ENCODE measurements at regions not wholly inside any gene's neighbourhood (a gene's known extent, or its start where the extent isn't known, plus 50 kb on each side); places are given as distances from the start of the nearest gene placed in this dataset.

DNA sequence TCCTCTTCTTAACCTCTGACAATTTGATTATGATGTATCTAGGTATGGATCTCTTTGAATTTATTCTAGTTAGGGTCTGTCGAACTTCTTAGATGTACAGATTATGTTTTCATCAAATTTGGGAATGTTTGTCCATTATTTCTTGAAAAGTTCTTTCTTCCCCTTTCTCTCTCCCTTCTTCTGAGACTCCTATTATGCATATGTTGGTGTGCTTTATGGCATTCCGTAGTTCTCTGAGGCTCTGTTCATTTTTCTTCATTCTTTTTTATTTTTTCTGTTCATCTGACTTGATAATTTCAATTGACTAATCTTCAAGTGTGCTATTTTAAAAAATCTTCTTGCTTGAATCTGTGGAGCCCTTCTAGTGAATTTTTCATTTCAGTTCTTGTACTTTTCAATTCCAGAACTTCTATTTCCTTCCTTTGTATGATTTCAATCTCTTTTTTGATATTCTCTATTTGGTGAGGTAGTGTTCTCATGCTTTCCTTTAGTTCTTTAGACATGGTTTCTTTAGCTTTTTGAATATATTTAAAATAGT is 79.8 kb downstream of the TMEM270 start:
- TF ChIP-seq EZH2 (IDR thresholded peaks at IDR 0.05; ENCODE audit: borderline replicate concordance, low read depth, low read length, poor library complexity, severe bottlenecking) (no peak), CTCF (conservative IDR thresholded peaks at IDR 0.05; ENCODE audit: low read depth, low read length) (no peak)
- Histone ChIP-seq H3K36me3 (ENCODE audit: insufficient read depth, low read length, poor library complexity, severe bottlenecking) (no peaks in the 10 kb centered on the region), H3K4me1 (ENCODE audit: insufficient read depth, low read length, poor library complexity, severe bottlenecking) (no peaks in the 10 kb centered on the region), H3K27ac (ENCODE audit: low read depth, low read length, poor library complexity, severe bottlenecking) (no peak overlapping the region), H3K27me3 (replicated peaks; ENCODE audit: insufficient read depth, low read depth, low read length, poor library complexity) (no peaks in the 10 kb centered on the region), H3K4me3 (ENCODE audit: low read depth, low read length, poor library complexity, severe bottlenecking) (no peak overlapping the region), H3K9me3 (ENCODE audit: low read depth, low read length, poor library complexity, severe bottlenecking) (peaks cover 15% of the 10 kb centered on the region)
- BruUV-seq (replicated peaks) = no TSS peak
- ChIA-PET POLR2A (ENCODE audit: low non-redundant PET) (no interaction called here), CTCF (no interaction called here)
- intact Hi-C loops (cut with micrococcal nuclease; ENCODE audit: unreplicated experiment) = no loop called here
- no peak for DNase-seq (ENCODE audit: low spot score)

DNA sequence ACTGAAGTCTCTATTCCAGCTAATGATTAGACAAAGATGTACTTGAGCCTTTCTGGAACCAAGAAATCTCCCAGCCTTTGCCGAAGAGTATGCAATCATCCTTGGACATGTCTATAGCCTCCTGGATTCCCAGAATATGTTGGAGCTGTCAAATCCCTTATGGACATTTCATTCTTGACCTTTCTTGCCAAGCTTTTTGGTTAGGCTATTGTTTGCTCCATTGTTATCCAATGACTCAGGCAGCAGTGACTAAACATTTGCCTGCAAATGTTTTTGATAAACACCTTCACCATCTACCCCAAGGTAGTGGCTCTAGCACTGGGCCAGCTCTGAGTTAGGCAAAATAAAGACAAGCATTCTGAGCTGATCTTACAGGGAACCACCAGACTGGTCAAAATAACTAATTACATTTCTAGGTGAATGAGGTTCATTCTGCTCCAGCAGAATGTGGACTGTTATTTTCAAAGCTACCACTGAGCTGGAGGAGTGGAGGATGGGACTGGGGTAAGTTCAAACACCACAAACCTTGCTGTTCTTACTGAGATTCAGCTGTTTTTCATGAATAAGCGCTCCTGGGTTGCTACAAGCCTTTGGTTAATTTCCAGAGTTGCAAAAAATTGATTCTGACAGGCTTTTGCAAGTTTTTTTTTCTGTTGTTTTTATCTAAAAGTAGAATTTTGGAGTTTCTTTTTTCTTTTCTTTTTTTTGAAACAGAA is 81.0 kb downstream of the TMEM270 start:
- H3K27ac ChIP-seq (ENCODE audit: low read depth, low read length, poor library complexity, severe bottlenecking) = no peak overlapping the region
- peaks cover 15% of the 10 kb centered on the region for H3K9me3 ChIP-seq (ENCODE audit: low read depth, low read length, poor library complexity, severe bottlenecking)
- no peak overlapping the region for H3K4me3 ChIP-seq (ENCODE audit: low read depth, low read length, poor library complexity, severe bottlenecking)
- CTCF ChIA-PET = no interaction called here
- DNase-seq (ENCODE audit: low spot score) = no peak
- H3K4me1 ChIP-seq (ENCODE audit: insufficient read depth, low read length, poor library complexity, severe bottlenecking) = no peaks in the 10 kb centered on the region
- H3K27me3 ChIP-seq (replicated peaks; ENCODE audit: insufficient read depth, low read depth, low read length, poor library complexity) = no peaks in the 10 kb centered on the region
- BruUV-seq (replicated peaks) = no TSS peak
- TF ChIP-seq EZH2 (IDR thresholded peaks at IDR 0.05; ENCODE audit: borderline replicate concordance, low read depth, low read length, poor library complexity, severe bottlenecking) = no peak
- no peak for TF ChIP-seq CTCF (conservative IDR thresholded peaks at IDR 0.05; ENCODE audit: low read depth, low read length)
- intact Hi-C loops (cut with micrococcal nuclease; ENCODE audit: unreplicated experiment) = no loop called here
- H3K36me3 ChIP-seq (ENCODE audit: insufficient read depth, low read length, poor library complexity, severe bottlenecking) = no peaks in the 10 kb centered on the region
- POLR2A ChIA-PET (ENCODE audit: low non-redundant PET) = no interaction called here

GRCh38 chr7:73945022-73945421 is 83.0 kb upstream of the ELN start:
- no peaks in the 10 kb centered on the region for H3K4me1 ChIP-seq (ENCODE audit: insufficient read depth, low read length, poor library complexity, severe bottlenecking)
- BruUV-seq (replicated peaks) = no TSS peak
- H3K27me3 ChIP-seq (replicated peaks; ENCODE audit: insufficient read depth, low read depth, low read length, poor library complexity) = no peaks in the 10 kb centered on the region
- H3K4me3 ChIP-seq (ENCODE audit: low read depth, low read length, poor library complexity, severe bottlenecking) = no peak overlapping the region
- no peak for DNase-seq (ENCODE audit: low spot score)
- intact Hi-C loops (cut with micrococcal nuclease; ENCODE audit: unreplicated experiment) = no loop called here
- ChIA-PET POLR2A (ENCODE audit: low non-redundant PET) (no interaction called here), CTCF (no interaction called here)
- peaks cover 24% of the 10 kb centered on the region for H3K9me3 ChIP-seq (ENCODE audit: low read depth, low read length, poor library complexity, severe bottlenecking)
- TF ChIP-seq EZH2 (IDR thresholded peaks at IDR 0.05; ENCODE audit: borderline replicate concordance, low read depth, low read length, poor library complexity, severe bottlenecking) = no peak
- H3K27ac ChIP-seq (ENCODE audit: low read depth, low read length, poor library complexity, severe bottlenecking) = no peak overlapping the region
- H3K36me3 ChIP-seq (ENCODE audit: insufficient read depth, low read length, poor library complexity, severe bottlenecking) = no peaks in the 10 kb centered on the region

DNA sequence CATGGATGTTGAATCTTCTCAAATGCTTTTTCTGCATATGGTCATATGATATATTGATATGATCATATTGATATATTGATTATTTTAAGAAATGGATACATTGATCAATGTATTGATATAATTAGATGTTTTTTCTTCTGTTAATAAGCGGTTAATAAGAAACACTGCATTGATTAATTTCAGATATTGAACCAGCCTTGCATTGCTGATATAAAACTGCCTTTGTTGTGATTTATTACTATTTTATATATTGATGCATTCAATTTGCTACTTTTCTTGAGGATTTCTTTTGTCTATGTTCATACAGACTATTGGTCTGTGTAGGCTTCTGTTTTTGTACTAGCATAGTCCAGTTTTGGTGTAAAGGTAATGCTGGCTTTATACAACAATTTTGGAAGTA is 79.7 kb upstream of the ELN start:
- no TSS peak for BruUV-seq (replicated peaks)

More for the DNA sequence above, 79.7 kb upstream of the ELN start:
- Histone ChIP-seq H3K4me3 (ENCODE audit: low read depth, low read length, poor library complexity, severe bottlenecking) (no peak overlapping the region), H3K27ac (ENCODE audit: low read depth, low read length, poor library complexity, severe bottlenecking) (no peak overlapping the region), H3K27me3 (replicated peaks; ENCODE audit: insufficient read depth, low read depth, low read length, poor library complexity) (no peaks in the 10 kb centered on the region), H3K9me3 (ENCODE audit: low read depth, low read length, poor library complexity, severe bottlenecking) (peaks cover 18% of the 10 kb centered on the region), H3K4me1 (ENCODE audit: insufficient read depth, low read length, poor library complexity, severe bottlenecking) (no peaks in the 10 kb centered on the region), H3K36me3 (ENCODE audit: insufficient read depth, low read length, poor library complexity, severe bottlenecking) (no peaks in the 10 kb centered on the region)
- DNase-seq (ENCODE audit: low spot score) = no peak
- TF ChIP-seq CTCF (conservative IDR thresholded peaks at IDR 0.05; ENCODE audit: low read depth, low read length) (no peak), EZH2 (IDR thresholded peaks at IDR 0.05; ENCODE audit: borderline replicate concordance, low read depth, low read length, poor library complexity, severe bottlenecking) (no peak)
- ChIA-PET POLR2A (ENCODE audit: low non-redundant PET) (no interaction called here), CTCF (no interaction called here)
- intact Hi-C loops (cut with micrococcal nuclease; ENCODE audit: unreplicated experiment) = no loop called here

Measured in A673 (cell line).